DND-41 (cell line): ENCODE measurements at regions not wholly inside any gene's neighbourhood (a gene's known extent, or its start where the extent isn't known, plus 50 kb on each side); places are given as distances from the start of the nearest gene placed in this dataset.

Experiments
- ATAC-seq: fragments of 200-7000 bp; cut with Tn5 transposase; 3 replicates; pipeline ENCODE4 v1.9.1; 2021; ENCODE audit warnings: low read depth; ENCODE audit not compliant: insufficient read depth
- DNase-seq: peaks from one replicate; pipeline ENCODE4 v3.0.0-alpha.2; 2020
- H2AFZ ChIP-seq: 2 replicates; pipeline ENCODE4 v1.6.0; 2012; ENCODE audit warnings: low read depth, low read length
- H3K27ac ChIP-seq: 2 replicates; pipeline ENCODE4 v1.5.1; 2012; ENCODE audit warnings: low read length, inconsistent platforms
- H3K27me3 ChIP-seq: fragments of 200-600 bp; sonication (generic); 2 replicates; pipeline ENCODE4 v1.6.0; 2012; ENCODE audit warnings: low read length, mild to moderate bottlenecking, inconsistent platforms; ENCODE audit not compliant: insufficient read depth, poor library complexity
- H3K36me3 ChIP-seq: 2 replicates; pipeline ENCODE4 v1.5.1; 2012; ENCODE audit warnings: low read length, inconsistent platforms; ENCODE audit not compliant: insufficient read depth
- H3K4me1 ChIP-seq: 2 replicates; pipeline ENCODE4 v1.5.1; 2012; ENCODE audit warnings: mild to moderate bottlenecking, low read length; ENCODE audit not compliant: insufficient read depth
- H3K4me2 ChIP-seq: 2 replicates; pipeline ENCODE4 v1.6.0; 2012; ENCODE audit warnings: mild to moderate bottlenecking, moderate library complexity, low read length, inconsistent platforms; ENCODE audit not compliant: insufficient read depth
- H3K4me3 ChIP-seq, 2 experiments: fragments of 200-600 bp in 1 of 2; shearing (Covaris generic) in 1 of 2; 2 replicates each; pipeline ENCODE4 v1.5.1; 2012 to 2016; ENCODE audit warnings: inconsistent platforms in 2 of 2, low read length in 2 of 2, mild to moderate bottlenecking in 2 of 2, low read depth in 1 of 2, moderate library complexity in 1 of 2
- H3K79me2 ChIP-seq: 2 replicates; pipeline ENCODE4 v1.6.0; 2012; ENCODE audit warnings: low read length, inconsistent platforms; ENCODE audit not compliant: insufficient read depth
- H3K9ac ChIP-seq: 2 replicates; pipeline ENCODE4 v1.6.0; 2012; ENCODE audit warnings: low read depth, mild to moderate bottlenecking, inconsistent platforms, low read length, moderate library complexity
- H3K9me3 ChIP-seq: 2 replicates; pipeline ENCODE4 v1.5.1; 2012; ENCODE audit warnings: low read length, moderate library complexity, mild to moderate bottlenecking, inconsistent platforms; ENCODE audit not compliant: insufficient read depth, severe bottlenecking
- H4K20me1 ChIP-seq: 2 replicates; pipeline ENCODE4 v1.6.0; 2012; ENCODE audit warnings: low read length; ENCODE audit not compliant: insufficient read depth
- CTCF ChIP-seq: IDR thresholded peaks from 2 replicates; pipeline ENCODE4 v1.5.1; 2012; ENCODE audit warnings: borderline replicate concordance, low read length, moderate library complexity, mild to moderate bottlenecking; ENCODE audit not compliant: poor library complexity, severe bottlenecking; ENCODE audit errors: extremely low read depth
- EZH2 ChIP-seq: IDR thresholded peaks from 3 replicates; pipeline ENCODE4 v1.6.1; 2012; ENCODE audit warnings: borderline replicate concordance, low read depth, mild to moderate bottlenecking, moderate library complexity, low read length, inconsistent platforms; ENCODE audit not compliant: severe bottlenecking

GRCh38 chr5:105963696-105964255, 1707.0 kb downstream of the EFNA5 start:
- no peak overlapping the region for H3K9ac ChIP-seq
- no peak for DNase-seq
- H3K4me1 ChIP-seq, result no peaks in the 10 kb centered on the region
- no peaks in the 10 kb centered on the region for H3K27me3 ChIP-seq
- H3K4me3 ChIP-seq, result no peak overlapping the region
- H3K9me3 ChIP-seq, result no peaks in the 10 kb centered on the region
- no peak for TF ChIP-seq CTCF
- no peak for TF ChIP-seq EZH2
- no peaks in the 10 kb centered on the region for H3K79me2 ChIP-seq
- ATAC-seq, result no peak
- H3K36me3 ChIP-seq, result no peaks in the 10 kb centered on the region
- no peak overlapping the region for H3K27ac ChIP-seq
- H4K20me1 ChIP-seq, result no peaks in the 10 kb centered on the region
- no peak overlapping the region for H2AFZ ChIP-seq
- H3K4me2 ChIP-seq, result no peak overlapping the region

- Histone ChIP-seq H3K4me3 (no peak overlapping the region), H2AFZ (no peak overlapping the region), H3K4me1 (no peaks in the 10 kb centered on the region), H3K4me2 (no peak overlapping the region), H3K36me3 (no peaks in the 10 kb centered on the region), H3K79me2 (no peaks in the 10 kb centered on the region), H3K27me3 (no peaks in the 10 kb centered on the region), H4K20me1 (no peaks in the 10 kb centered on the region), H3K9ac (no peak overlapping the region), H3K9me3 (no peaks in the 10 kb centered on the region), H3K27ac (no peak overlapping the region)
- TF ChIP-seq EZH2, result no peak
- no peak for TF ChIP-seq CTCF
- DNase-seq (no peak), ATAC-seq (no peak)
These were observed 1709.2 kb downstream of the EFNA5 start for GRCh38 chr5:105961572-105961971.

- Histone ChIP-seq H3K27me3 (no peaks in the 10 kb centered on the region), H3K27ac (no peak overlapping the region), H3K4me3 (no peak overlapping the region), H3K9me3 (no peaks in the 10 kb centered on the region), H3K36me3 (no peaks in the 10 kb centered on the region), H4K20me1 (no peaks in the 10 kb centered on the region), H3K9ac (no peak overlapping the region), H2AFZ (no peak overlapping the region), H3K79me2 (no peaks in the 10 kb centered on the region), H3K4me1 (no peaks in the 10 kb centered on the region), H3K4me2 (no peak overlapping the region)
- ATAC-seq (no peak), DNase-seq (no peak)
- no peak for TF ChIP-seq CTCF
- TF ChIP-seq EZH2, result no peak
These were observed 1714.1 kb downstream of the EFNA5 start for GRCh38 chr5:105956456-105957196.
